Muscle of leg (tissue), 3 donors: ENCODE measurements at regions not wholly inside any gene's neighbourhood (a gene's known extent, or its start where the extent isn't known, plus 50 kb on each side); places are given as distances from the start of the nearest gene placed in this dataset.

Experiments used
- DNase-seq: peaks from one replicate; pipeline ENCODE4 v3.0.0; 2013
- H3K27ac ChIP-seq: one replicate; pipeline ENCODE4 v1.5.1; 2013; ENCODE audit warnings: mild to moderate bottlenecking, low read length, control low read depth
- H3K27me3 ChIP-seq: one replicate; pipeline ENCODE4 v1.6.1; 2013; ENCODE audit warnings: low read length; ENCODE audit not compliant: control insufficient read depth, insufficient read depth
- H3K36me3 ChIP-seq: one replicate; pipeline ENCODE4 v1.6.1; 2013; ENCODE audit warnings: low read length; ENCODE audit not compliant: control insufficient read depth, insufficient read depth
- H3K4me1 ChIP-seq: one replicate; pipeline ENCODE4 v1.6.1; 2013; ENCODE audit warnings: low read length; ENCODE audit not compliant: control insufficient read depth, insufficient read depth
- H3K4me3 ChIP-seq: one replicate; pipeline ENCODE4 v1.5.1; 2013; ENCODE audit warnings: low read length, control low read depth
- H3K9me3 ChIP-seq: replicated peaks from 2 replicates; pipeline ENCODE4 v1.6.1; 2013; ENCODE audit warnings: low read depth, low read length; ENCODE audit not compliant: control insufficient read depth
- WGBS: methylation state at CpG from one replicate; pipeline ENCODE4 v1.1.5; 2013; ENCODE audit warnings: missing lambda C conversion rate; ENCODE audit not compliant: insufficient coverage; 5-methylcytosine and 5-hydroxymethylcytosine counted together

DNA sequence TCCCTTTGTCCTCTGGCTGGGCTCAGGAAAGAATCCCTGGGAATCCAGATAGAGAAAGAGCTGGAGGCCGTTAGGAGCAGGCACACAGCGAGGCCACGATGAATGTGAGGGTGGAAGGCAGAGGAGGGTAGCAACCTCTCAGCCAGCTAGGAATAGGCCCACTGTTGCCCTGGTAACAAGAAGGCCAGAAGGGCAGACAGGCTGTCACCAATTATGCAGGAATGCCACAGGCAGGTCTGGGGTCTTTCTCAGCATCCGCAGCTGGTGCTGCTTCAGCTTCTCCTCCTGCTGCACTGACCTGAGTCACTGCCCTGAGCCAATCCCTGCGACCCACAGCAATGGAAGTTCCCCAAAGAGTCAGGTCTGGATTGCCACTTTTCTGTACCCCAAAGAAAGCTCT lies 62.8 kb upstream of the C3orf80 start:
- no peak for DNase-seq
- no peak overlapping the region for H3K27ac ChIP-seq
- H3K4me1 ChIP-seq: no peaks in the 10 kb centered on the region
- no peaks in the 10 kb centered on the region for H3K36me3 ChIP-seq
- 37% methylated on average over 5 of the region's 5 CpGs for WGBS
- no peaks in the 10 kb centered on the region for H3K27me3 ChIP-seq
- H3K4me3 ChIP-seq: no peak overlapping the region
- no peaks in the 10 kb centered on the region for H3K9me3 ChIP-seq

DNA sequence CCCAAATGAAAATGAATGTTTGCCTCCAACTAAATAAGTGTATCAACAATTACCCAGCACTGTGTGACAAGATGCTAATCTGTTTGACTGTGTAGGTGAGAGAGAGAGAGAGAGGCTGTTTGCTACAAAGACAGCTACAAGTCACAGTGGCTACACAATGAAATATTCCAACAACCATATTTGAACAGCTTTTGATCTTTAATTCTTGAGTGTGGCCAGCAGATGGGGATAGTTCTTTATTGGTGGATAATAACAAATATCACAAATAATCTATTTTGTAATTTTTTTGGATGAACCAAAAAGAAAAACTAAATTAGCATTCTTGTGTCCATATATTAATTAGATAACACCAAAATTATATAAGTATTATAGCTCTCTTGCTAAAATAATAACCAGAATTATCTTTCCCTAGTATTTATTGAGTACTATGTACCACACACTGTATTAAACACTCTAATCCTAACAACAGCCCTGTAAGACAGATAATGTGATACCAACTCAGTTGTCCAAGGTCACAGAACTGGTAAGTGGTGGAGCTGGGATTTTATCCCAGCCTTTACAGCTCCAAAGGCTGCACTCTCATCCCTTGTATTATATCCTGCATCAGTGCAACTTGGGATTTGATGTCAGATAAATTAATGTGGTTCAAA lies 61.9 kb upstream of the C3orf80 start:
- H3K27ac ChIP-seq: no peak overlapping the region
- no peaks in the 10 kb centered on the region for H3K9me3 ChIP-seq
- H3K4me3 ChIP-seq: no peak overlapping the region
- H3K27me3 ChIP-seq: no peaks in the 10 kb centered on the region
- peak; percentile 36 for DNase-seq
- no peaks in the 10 kb centered on the region for H3K36me3 ChIP-seq
- H3K4me1 ChIP-seq: no peaks in the 10 kb centered on the region

DNA sequence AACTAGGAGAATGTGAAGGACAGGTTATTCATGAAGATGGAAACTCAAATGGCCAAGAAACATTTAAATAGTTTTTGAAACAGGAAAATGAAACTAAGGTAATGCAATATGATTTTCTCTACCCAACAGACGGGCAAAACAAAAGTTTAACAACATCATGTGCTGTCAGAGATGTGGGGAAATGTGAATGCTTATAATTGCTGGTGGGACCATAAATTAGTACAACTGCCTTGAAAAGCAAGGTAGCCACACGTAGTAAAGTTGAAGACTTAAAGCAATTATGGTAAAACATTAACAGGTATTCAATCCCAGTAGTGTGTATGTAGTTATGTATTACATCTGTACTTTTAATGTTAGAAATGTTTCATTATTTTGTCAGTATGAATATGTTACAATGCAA lies 57.0 kb upstream of the C3orf80 start:
- Histone ChIP-seq H3K9me3 (no peaks in the 10 kb centered on the region), H3K27me3 (no peaks in the 10 kb centered on the region), H3K4me3 (no peak overlapping the region), H3K4me1 (no peaks in the 10 kb centered on the region), H3K36me3 (no peaks in the 10 kb centered on the region), H3K27ac (no peak overlapping the region)
- WGBS: no CpG with 5 or more reads among the region's 2 CpGs
- no peak for DNase-seq

GRCh38 chr3:160169139-160169976 lies 55.9 kb upstream of the C3orf80 start:
- Histone ChIP-seq H3K36me3 (no peaks in the 10 kb centered on the region), H3K4me3 (no peak overlapping the region), H3K27me3 (no peaks in the 10 kb centered on the region), H3K9me3 (no peaks in the 10 kb centered on the region), H3K4me1 (no peaks in the 10 kb centered on the region), H3K27ac (no peak overlapping the region)
- DNase-seq: no peak
- 66% methylated on average over 5 of the region's 7 CpGs for WGBS

- WGBS: 80% methylated on average over 2 of the region's 3 CpGs
- H3K9me3 ChIP-seq: no peaks in the 10 kb centered on the region
- H3K27ac ChIP-seq: no peak overlapping the region
- no peaks in the 10 kb centered on the region for H3K27me3 ChIP-seq
- H3K36me3 ChIP-seq: no peaks in the 10 kb centered on the region
- H3K4me1 ChIP-seq: no peaks in the 10 kb centered on the region
- no peak overlapping the region for H3K4me3 ChIP-seq
- no peak for DNase-seq
These were observed 54.5 kb upstream of the C3orf80 start for GRCh38 chr3:160170409-160171370.

DNA sequence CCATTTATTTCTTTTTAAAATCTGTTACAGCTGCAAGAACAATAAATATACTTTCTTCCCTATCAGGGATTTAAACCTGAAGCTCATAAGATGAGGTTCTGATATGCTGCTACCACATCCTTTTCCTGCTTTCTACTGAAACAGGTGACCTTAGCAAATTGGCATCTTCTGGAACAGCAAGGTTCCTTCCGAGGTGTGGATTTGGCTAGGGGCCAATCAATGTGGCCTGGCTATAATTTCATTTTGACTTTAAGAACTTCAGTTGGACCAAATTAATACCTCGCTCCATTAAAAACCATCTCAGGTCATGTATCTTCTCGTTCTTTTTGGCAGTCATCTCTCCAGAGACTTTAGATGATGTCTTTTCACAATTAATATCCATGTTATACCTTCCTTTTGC lies 53.4 kb upstream of the C3orf80 start:
- Histone ChIP-seq H3K4me3 (no peak overlapping the region), H3K4me1 (no peaks in the 10 kb centered on the region), H3K27ac (no peak overlapping the region), H3K36me3 (no peaks in the 10 kb centered on the region), H3K9me3 (no peaks in the 10 kb centered on the region), H3K27me3 (no peaks in the 10 kb centered on the region)
- 89% methylated on average over 2 of the region's 3 CpGs for WGBS
- no peak for DNase-seq

GRCh38 chr3:160174621-160175020 lies 50.6 kb upstream of the C3orf80 start:
- Histone ChIP-seq H3K36me3 (no peaks in the 10 kb centered on the region), H3K27ac (no peak overlapping the region), H3K4me3 (no peak overlapping the region), H3K9me3 (no peaks in the 10 kb centered on the region), H3K27me3 (no peaks in the 10 kb centered on the region), H3K4me1 (no peaks in the 10 kb centered on the region)
- DNase-seq: no peak
- WGBS: no CpG with 5 or more reads among the region's 2 CpGs
